ENCODE measurements at regions not wholly inside any gene's neighbourhood (a gene's known extent, or its start where the extent isn't known, plus 50 kb on each side); places are given as distances from the start of the nearest gene placed in this dataset.

DNA sequence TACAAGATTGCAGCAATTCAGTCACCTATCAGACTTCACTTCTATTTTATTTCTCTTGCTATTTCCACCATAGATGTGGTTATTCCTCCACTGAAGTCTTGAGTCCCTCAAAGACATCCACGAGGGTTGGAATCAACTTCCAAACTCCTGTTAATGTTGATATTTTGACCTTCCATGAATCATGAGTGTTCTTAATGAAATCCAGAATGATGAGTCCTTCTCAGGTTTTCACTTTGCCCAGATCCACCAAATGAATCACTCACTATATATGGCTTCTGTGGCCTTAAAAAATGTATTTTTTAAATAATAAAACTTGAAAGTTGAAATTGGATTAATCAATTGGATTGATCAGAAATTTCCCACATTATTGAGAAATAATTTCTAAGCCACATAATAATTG lies 1821.0 kb downstream of the EFNA5 start:
- no peak for DNase-seq

DNA sequence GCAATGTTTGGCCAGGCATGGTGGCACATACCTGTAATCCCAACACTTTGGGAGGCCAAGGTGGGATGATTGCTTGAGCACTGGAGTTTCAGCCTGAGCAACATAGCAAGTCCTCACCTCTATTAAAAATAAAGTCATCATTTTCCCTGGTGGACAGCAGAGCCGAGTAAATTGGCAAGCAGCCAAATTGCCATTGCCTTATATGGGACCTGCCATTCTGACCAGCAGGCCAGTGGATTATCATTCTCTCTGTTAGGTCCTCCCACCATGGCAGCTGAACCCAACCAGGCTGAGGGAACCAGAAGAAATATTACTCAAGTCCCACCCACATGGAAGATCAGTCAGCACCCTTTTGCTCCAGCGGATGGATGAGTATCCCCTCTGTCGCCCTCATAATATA lies 1829.9 kb downstream of the EFNA5 start:
- DNase-seq = no peak

- DNase-seq = no peak
Observed at GRCh38 chr5:105836887-105837286, 1833.8 kb downstream of the EFNA5 start.

DNA sequence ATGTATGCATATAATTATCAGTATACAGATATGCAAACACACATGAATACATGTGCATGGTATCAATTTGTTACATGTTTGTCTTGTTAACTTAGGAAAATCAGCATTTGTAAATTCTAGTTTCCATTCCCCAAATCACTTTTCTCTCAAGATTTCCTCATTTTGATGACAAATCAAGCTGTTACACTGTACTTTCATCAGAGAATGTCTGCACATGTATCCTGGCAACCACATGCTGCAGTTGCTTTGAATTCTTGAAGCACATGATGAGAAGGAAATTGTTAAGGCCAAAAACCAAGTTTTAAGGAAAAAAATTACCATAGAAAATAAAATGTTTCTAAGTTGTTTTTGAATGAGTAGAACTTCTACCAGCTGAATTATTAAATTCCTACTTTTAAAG lies 1834.5 kb downstream of the EFNA5 start:
- no peak for DNase-seq

DNA sequence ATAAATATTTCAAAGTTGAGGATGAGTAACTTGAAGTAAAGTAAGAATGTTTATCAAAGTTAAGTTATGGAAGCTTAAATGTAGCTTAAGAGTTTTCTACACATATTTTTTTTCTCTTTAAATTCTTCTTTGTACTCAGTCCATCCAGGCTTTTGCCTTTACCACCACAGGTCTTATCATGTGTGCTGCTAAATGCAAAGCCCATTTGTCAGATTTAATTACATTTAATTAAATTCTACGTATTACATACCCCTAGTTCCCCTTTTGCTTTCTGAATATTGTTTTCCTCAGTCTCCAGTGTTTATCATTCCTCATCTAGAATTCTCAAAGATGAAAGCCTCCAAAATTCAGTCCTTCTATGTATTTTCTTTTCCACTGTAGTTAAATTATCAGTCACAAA lies 1841.9 kb downstream of the EFNA5 start:
- DNase-seq = no peak

DNA sequence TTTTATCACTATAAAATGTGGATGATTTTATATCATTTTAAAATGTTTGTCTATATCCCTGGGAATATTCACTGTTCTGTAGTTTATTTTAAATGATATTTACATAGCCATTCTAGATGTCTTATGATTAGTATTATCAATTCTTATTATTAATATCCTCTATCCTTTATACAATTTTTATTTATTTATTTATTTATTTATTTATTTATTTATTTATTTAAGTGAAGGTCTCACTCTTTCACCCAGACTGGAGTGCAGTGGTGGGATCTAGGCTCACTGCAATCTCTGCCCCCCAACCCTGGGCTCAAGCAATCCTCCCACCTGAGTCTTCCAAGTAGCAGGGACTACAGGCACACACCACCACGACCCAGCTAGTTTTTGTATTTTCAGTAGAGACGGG lies 1848.9 kb downstream of the EFNA5 start:
- DNase-seq = no peak

DNA sequence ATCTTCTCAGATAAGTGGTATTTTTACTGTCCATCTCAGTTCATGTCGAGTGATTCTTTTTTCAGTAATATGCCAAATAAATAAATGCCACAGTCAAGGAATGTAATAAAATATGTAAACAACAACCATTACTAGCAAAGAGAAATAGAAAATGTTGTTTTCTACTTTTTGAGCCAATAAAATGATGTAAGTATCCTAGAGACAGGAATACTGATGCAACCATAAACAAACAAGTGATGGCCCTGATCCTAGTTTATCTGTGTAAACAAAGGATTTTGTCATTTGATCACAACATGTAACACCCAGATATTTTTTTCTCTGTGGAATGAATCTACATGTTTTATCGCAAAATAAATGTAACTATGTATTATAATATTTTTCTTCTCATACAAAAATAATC lies 1852.8 kb downstream of the EFNA5 start:
- DNase-seq = no peak

DNA sequence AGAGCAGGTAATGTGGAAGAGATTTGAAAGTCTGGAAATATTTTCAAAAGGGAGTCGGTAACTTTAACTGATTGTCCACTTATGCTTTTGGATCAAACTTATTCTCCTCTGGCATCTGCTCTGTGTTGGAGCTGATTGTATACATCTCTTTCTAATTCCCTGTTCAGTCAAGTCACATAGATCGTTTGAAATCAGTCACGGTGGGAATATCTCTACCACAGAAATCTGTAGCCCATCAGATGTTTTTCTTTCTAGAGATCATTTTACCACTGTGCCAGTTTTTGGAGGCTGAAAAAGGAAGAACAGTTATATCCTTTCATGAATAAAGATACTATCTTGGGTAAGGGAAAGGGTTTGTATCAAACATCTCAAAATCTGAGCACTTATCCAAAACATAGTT lies 1853.3 kb downstream of the EFNA5 start:
- no peak for DNase-seq

DNA sequence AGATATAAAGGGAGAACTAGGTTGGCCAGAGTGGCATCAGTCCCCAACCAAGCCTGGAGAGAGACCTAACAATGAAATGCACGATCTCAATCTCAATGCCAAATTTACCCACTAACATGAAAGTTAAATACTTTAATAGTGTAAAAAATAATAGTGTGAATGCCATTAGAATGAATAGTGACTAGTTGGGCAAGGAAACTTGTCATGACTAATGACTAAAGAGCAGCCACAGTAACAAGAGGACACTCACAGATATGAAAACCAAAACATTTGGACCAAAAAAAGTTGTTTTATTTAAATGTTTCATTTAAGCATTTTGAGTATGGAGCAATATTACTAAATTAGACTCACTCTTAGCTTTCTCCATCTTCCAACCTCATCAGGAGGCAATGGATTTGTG lies 1853.8 kb downstream of the EFNA5 start:
- DNase-seq = no peak

- DNase-seq = no peak
Observed at GRCh38 chr5:105812304-105812703, 1858.4 kb downstream of the EFNA5 start.

DNA sequence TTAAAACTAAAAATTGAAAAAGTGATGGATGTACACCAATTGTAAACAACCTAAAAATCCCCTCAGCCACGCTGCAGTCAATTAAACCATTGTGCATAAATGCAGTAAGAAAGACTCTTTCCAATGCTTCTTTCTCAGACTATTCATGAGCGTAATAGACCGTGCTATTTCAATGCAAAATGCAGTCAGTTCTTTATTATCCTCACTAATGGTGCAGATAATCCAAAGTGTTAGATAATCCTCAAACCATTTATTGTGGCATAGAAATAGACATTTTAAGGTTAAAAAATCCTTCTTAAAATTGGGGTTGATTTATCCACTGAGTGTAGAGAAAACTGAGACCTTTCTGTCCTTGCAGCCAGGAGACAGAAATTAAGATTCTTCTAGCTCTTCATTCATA lies 1862.8 kb downstream of the EFNA5 start:
- no peak for DNase-seq

DNA sequence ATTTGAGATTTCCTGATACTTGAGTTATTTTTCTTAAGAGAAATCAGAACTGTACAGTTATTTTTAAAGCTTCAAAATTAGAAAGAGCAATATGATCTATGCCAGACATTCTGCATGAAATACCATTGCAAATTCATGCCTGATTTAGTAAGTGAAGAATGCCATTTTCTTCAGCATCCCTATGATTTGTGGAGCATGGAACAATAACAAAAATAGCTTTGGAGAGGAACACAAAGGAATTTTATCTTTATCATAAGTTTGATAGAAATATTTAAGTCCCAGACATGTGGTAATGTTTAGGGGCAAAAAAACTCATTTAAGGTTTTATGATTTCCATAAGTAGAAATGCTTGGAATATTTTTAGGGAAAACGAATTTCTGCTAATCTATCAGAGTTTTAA lies 1863.4 kb downstream of the EFNA5 start:
- no peak for DNase-seq

DNA sequence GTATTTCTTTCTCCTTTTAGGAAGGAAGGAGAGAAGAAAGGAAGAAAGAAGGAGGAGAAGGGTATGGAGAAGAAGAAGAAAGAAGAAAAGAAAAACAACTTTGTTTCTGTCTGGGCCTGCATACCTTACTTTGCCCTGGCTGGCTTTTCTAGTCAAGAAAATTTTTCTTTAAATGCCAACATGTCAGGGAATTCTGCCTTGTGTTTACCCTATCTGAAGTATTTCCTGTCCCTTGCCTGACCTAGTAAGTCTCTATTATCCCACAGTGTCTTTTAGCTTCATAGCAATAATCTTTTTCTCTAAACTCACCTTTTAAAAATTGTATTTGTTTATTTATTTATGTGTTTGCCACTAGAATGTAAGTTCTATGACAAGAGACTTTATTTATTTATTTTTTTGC lies 1864.1 kb downstream of the EFNA5 start:
- DNase-seq = no peak

GRCh38 chr5:105803431-105803830 lies 1867.3 kb downstream of the EFNA5 start:
- DNase-seq = no peak

DNA sequence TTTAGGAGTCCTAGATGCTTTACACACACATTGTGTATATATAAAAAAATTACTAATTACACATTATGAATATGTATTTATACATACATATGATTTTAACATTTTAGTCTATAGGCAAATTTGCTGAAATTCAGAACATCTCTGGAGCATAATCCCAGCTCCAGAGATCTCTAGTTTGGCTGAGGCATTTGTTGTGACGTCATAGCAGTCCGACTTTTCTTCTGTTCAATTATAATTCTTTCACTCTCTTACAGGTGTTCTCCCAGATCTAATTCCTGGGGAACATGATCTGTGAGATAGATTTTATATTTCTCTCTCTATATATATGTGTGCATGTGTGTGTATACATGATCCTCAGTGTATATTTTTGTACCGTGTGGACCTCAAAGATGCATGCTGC lies 1876.2 kb downstream of the EFNA5 start:
- no peak for DNase-seq

DNA sequence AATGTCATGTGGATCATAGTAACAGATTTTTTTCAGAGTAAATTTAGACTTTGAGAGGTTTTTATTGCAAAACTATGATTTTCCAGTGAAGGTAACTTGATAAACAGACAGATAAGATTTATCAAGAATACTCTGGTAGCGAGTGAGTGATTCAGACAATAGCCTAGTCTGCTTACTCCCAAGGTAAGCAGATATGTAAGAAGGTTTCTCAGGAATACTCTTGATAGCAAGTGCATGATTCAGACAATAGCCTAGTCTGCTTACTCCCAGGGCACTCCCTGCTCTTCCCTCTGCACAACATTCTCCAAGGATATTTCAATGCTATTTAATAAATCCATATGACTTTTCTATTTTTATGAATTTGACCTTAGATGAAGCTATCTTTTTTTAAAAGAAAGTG lies 1881.5 kb downstream of the EFNA5 start:
- no peak for DNase-seq

GRCh38 chr5:105783811-105784210 lies 1886.9 kb downstream of the EFNA5 start:
- DNase-seq = no peak

DNA sequence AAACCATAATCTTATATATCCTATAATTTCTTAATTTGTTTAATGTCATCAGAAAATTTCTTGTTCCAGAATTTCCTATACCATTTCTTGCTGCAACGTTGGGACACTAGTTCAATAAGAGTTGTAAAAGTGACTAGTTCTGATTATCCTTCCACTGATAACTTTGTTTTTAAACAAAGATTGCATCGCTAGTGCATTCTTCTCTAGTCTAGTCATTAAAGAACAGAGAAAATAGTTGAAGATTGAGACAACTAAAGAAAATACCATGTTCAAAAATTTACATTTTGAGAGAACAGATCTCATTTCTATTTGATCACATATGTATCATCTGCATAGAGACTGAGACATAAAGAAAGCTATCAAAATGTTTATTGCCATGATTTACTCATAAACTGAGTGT lies 1888.2 kb downstream of the EFNA5 start:
- DNase-seq = no peak

DNA sequence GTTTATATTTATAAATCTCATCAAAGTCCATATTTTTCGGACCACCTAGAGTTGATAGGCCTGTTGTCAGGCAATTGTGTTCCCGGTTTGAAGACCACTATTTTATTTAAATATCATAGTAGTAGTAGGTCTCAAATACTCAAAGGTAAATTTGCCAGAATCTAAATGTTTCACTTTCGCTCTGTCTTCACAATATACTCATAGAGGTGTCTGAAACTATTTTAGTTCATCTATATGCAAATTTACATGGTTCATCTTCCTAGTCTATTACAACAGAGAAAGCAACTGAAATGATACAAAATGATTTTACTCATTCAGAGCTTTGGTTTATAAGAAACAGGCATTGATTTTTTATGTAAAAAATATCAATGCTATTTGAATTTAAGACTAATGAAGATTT lies 1897.5 kb downstream of the EFNA5 start:
- no peak for DNase-seq

DNA sequence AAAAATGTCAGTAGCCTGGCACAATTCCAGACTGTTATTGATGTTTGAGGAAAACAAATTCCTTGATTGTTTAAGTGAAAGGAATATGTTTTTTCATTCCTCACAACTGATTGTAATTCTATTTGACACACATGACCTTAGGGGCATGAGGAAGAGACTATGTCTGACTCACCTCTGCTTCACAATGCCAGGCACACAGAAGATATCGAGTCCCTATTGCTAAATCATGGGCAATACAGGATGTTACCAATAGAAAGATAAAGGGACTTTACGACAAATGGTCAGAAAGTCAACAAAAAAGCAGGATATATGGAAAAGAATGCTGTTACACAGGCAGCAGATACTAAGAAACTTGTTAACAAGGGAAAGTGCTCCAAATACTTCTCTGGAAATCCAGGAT lies 1903.5 kb downstream of the EFNA5 start:
- DNase-seq = no peak

- no peak for DNase-seq
Observed at GRCh38 chr5:105762728-105763127, 1908.0 kb downstream of the EFNA5 start.

DNA sequence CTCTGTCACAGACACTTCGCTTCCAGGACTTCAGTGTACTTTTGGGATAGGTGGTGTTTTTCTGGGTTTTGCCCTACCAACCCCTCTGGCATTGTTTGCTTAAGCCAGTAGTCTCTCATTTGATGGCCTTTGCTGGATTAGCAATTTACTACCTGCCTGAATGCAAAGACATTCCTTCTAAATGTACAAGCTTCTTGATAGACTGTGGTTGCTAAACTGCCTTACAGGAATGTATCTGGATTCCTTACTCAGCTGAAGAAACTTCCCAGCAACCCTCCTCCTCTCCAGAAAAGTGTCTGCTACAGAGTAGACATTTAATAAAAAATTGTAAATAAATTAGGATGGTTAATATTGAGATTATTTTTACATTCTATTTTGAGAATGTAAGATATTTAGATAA lies 1916.7 kb downstream of the EFNA5 start:
- no peak for DNase-seq

- no peak for DNase-seq
Observed at GRCh38 chr5:105752801-105753200, 1917.9 kb downstream of the EFNA5 start.

- no peak for DNase-seq
Observed at GRCh38 chr5:105751908-105752307, 1918.8 kb downstream of the EFNA5 start.

GRCh38 chr5:105745111-105745510 lies 1925.6 kb downstream of the EFNA5 start:
- no peak for DNase-seq

DNA sequence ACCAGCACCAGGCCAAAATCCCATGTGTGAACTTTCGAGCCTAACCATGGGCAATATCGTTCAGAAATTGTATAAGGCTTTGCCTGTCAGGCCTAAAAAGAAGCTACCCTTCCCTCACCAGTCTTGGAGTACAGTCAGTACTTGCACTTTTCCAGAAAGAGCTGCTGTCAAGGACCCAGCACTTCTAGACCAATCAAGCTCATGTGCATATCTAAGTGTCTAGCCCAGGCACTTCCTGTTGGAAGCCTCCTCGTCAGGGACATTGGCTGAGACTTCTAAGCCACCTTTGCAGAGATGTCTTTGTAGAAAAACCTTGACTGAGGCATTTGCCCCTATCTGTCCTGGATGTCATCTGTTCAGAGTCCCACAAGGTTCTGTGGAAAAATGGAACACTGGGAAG lies 1930.5 kb downstream of the EFNA5 start:
- no peak for DNase-seq

Measured in activated CD8-positive, alpha-beta memory T cell treated with anti-CD3 and anti-CD28 coated beads, Interleukin-2, amount 50 U/mL, for 48 hours (primary cell).